Activated CD4-positive, alpha-beta T cell treated with anti-CD3 and anti-CD28 coated beads for 36 hours (primary cell): ENCODE measurements at regions not wholly inside any gene's neighbourhood (a gene's known extent, or its start where the extent isn't known, plus 50 kb on each side); places are given as distances from the start of the nearest gene placed in this dataset.

ENCODE experiments used
- ATAC-seq: fragments of 200-7000 bp; cut with Tn5 transposase; one replicate; pipeline ENCODE4 v1.10.0; 2021; ENCODE audit warnings: mild to moderate bottlenecking, moderate library complexity
- CTCF ChIA-PET: fragments of 350-600 bp; sonication (Branson Sonifier 250); formaldehyde crosslinking; loops from one replicate; lab custom pipeline; 2021; ENCODE audit warnings: antibody characterized with exemption; lab: Charles Lee
- POLR2A ChIA-PET: fragments of 350-600 bp; sonication (Branson Sonifier 250); formaldehyde crosslinking; loops from one replicate; lab custom pipeline; 2021; ENCODE audit warnings: antibody characterized with exemption, inconsistent platforms; lab: Charles Lee
- DNase-seq: peaks from one replicate; pipeline ENCODE4 v3.0.0-alpha.2; 2020
- H3K27ac Mint-ChIP-seq: one replicate; pipeline ENCODE4 v1.8.0; 2021; ENCODE audit warnings: mixed read lengths
- H3K27me3 Mint-ChIP-seq: one replicate; pipeline ENCODE4 v1.8.0; 2021; ENCODE audit warnings: mixed read lengths
- H3K36me3 Mint-ChIP-seq: one replicate; pipeline ENCODE4 v1.8.0; 2021; ENCODE audit warnings: low read depth, mixed read lengths
- H3K4me1 Mint-ChIP-seq: one replicate; pipeline ENCODE4 v1.8.0; 2021; ENCODE audit warnings: mixed read lengths
- H3K4me3 Mint-ChIP-seq: one replicate; pipeline ENCODE4 v1.8.0; 2021; ENCODE audit warnings: mild to moderate bottlenecking, moderate library complexity, mixed read lengths
- H3K9me3 Mint-ChIP-seq: one replicate; pipeline ENCODE4 v1.8.0; 2021; ENCODE audit warnings: low read depth, mixed read lengths
- intact Hi-C, 2 experiments: fragments of 100-400 bp; cut with DNase I in 1 of 2; cut with micrococcal nuclease in 1 of 2; formaldehyde crosslinking; loops; one replicate each; pipeline versions ENCODE4 v1.14.2 to v1.15.1; 2022 to 2024; cut with DNase I, micrococcal nuclease

GRCh38 chr2:3114406-3115185 is 263.0 kb downstream of the EIPR1 start:
- no peaks in the 10 kb centered on the region for H3K4me1 Mint-ChIP-seq
- ATAC-seq: no peak
- peaks cover 6% of the 10 kb centered on the region for H3K9me3 Mint-ChIP-seq
- no peak for DNase-seq
- ChIA-PET POLR2A (no interaction called here), CTCF (no interaction called here)
- no peaks in the 10 kb centered on the region for H3K36me3 Mint-ChIP-seq
- H3K27ac Mint-ChIP-seq: no peak overlapping the region
- intact Hi-C loops: no loop called here
- no peak overlapping the region for H3K4me3 Mint-ChIP-seq
- H3K27me3 Mint-ChIP-seq: no peaks in the 10 kb centered on the region

- H3K27me3 Mint-ChIP-seq: no peaks in the 10 kb centered on the region
- no peaks in the 10 kb centered on the region for H3K36me3 Mint-ChIP-seq
- intact Hi-C loops: no loop called here
- POLR2A ChIA-PET: no interaction called here
- H3K4me3 Mint-ChIP-seq: no peak overlapping the region
- H3K9me3 Mint-ChIP-seq: peaks cover 6% of the 10 kb centered on the region
- CTCF ChIA-PET: no interaction called here
- no peak overlapping the region for H3K27ac Mint-ChIP-seq
- DNase-seq (no peak), ATAC-seq (no peak)
- H3K4me1 Mint-ChIP-seq: no peaks in the 10 kb centered on the region
Observed at GRCh38 chr2:3113769-3114168, 263.8 kb downstream of the EIPR1 start.

GRCh38 chr2:3113122-3113521 is 264.5 kb downstream of the EIPR1 start:
- no peaks in the 10 kb centered on the region for H3K4me1 Mint-ChIP-seq
- no peak for ATAC-seq
- H3K36me3 Mint-ChIP-seq: no peaks in the 10 kb centered on the region
- DNase-seq: no peak
- no peak overlapping the region for H3K4me3 Mint-ChIP-seq
- H3K27me3 Mint-ChIP-seq: no peaks in the 10 kb centered on the region
- intact Hi-C loops: no loop called here
- CTCF ChIA-PET: no interaction called here
- POLR2A ChIA-PET: no interaction called here
- H3K27ac Mint-ChIP-seq: no peak overlapping the region
- peaks cover 6% of the 10 kb centered on the region for H3K9me3 Mint-ChIP-seq

- ChIA-PET POLR2A (no interaction called here), CTCF (no interaction called here)
- Mint-ChIP-seq H3K4me3 (no peak overlapping the region), H3K4me1 (no peaks in the 10 kb centered on the region), H3K36me3 (no peaks in the 10 kb centered on the region), H3K9me3 (peaks cover 6% of the 10 kb centered on the region), H3K27ac (no peak overlapping the region), H3K27me3 (no peaks in the 10 kb centered on the region)
- no peak for DNase-seq
- no peak for ATAC-seq
- intact Hi-C loops: no loop called here
Observed at GRCh38 chr2:3112553-3112952, 265.1 kb downstream of the EIPR1 start.

- ChIA-PET CTCF (no interaction called here), POLR2A (no interaction called here)
- no peak overlapping the region for H3K4me3 Mint-ChIP-seq
- no peak overlapping the region for H3K27ac Mint-ChIP-seq
- no peaks in the 10 kb centered on the region for H3K4me1 Mint-ChIP-seq
- DNase-seq (no peak), ATAC-seq (no peak)
- H3K9me3 Mint-ChIP-seq: peaks cover 6% of the 10 kb centered on the region
- H3K27me3 Mint-ChIP-seq: no peaks in the 10 kb centered on the region
- no peaks in the 10 kb centered on the region for H3K36me3 Mint-ChIP-seq
- intact Hi-C loops: no loop called here
Observed at GRCh38 chr2:3112131-3112530, 265.5 kb downstream of the EIPR1 start.

- no peak for ATAC-seq
- ChIA-PET CTCF (no interaction called here), POLR2A (no interaction called here)
- H3K4me1 Mint-ChIP-seq: no peaks in the 10 kb centered on the region
- H3K9me3 Mint-ChIP-seq: peaks cover 6% of the 10 kb centered on the region
- no peak overlapping the region for H3K4me3 Mint-ChIP-seq
- no peaks in the 10 kb centered on the region for H3K36me3 Mint-ChIP-seq
- H3K27ac Mint-ChIP-seq: no peak overlapping the region
- DNase-seq: no peak
- no peaks in the 10 kb centered on the region for H3K27me3 Mint-ChIP-seq
- intact Hi-C loops: no loop called here
Observed at GRCh38 chr2:3110994-3111666, 266.5 kb downstream of the EIPR1 start.

GRCh38 chr2:3110555-3110954 is 267.1 kb downstream of the EIPR1 start:
- peaks cover 6% of the 10 kb centered on the region for H3K9me3 Mint-ChIP-seq
- no peak overlapping the region for H3K4me3 Mint-ChIP-seq
- ChIA-PET POLR2A (no interaction called here), CTCF (no interaction called here)
- intact Hi-C loops: no loop called here
- H3K27me3 Mint-ChIP-seq: no peaks in the 10 kb centered on the region
- no peaks in the 10 kb centered on the region for H3K4me1 Mint-ChIP-seq
- ATAC-seq (no peak), DNase-seq (no peak)
- H3K27ac Mint-ChIP-seq: no peak overlapping the region
- no peaks in the 10 kb centered on the region for H3K36me3 Mint-ChIP-seq

GRCh38 chr2:3108710-3109702 is 268.6 kb downstream of the EIPR1 start:
- Mint-ChIP-seq H3K4me3 (no peak overlapping the region), H3K9me3 (peaks cover 6% of the 10 kb centered on the region), H3K4me1 (no peaks in the 10 kb centered on the region), H3K36me3 (no peaks in the 10 kb centered on the region), H3K27me3 (no peaks in the 10 kb centered on the region), H3K27ac (no peak overlapping the region)
- DNase-seq: no peak
- no peak for ATAC-seq
- POLR2A ChIA-PET: no interaction called here
- intact Hi-C loops: no loop called here
- CTCF ChIA-PET: no interaction called here

GRCh38 chr2:3108105-3108504 is 269.5 kb downstream of the EIPR1 start:
- DNase-seq: no peak
- no peak for ATAC-seq
- Mint-ChIP-seq H3K9me3 (peaks cover 6% of the 10 kb centered on the region), H3K27me3 (no peaks in the 10 kb centered on the region), H3K4me1 (no peaks in the 10 kb centered on the region), H3K36me3 (no peaks in the 10 kb centered on the region), H3K4me3 (no peak overlapping the region), H3K27ac (no peak overlapping the region)
- ChIA-PET CTCF (no interaction called here), POLR2A (no interaction called here)
- intact Hi-C loops: no loop called here

- Mint-ChIP-seq H3K4me1 (no peaks in the 10 kb centered on the region), H3K27ac (no peak overlapping the region), H3K4me3 (no peak overlapping the region), H3K36me3 (no peaks in the 10 kb centered on the region), H3K9me3 (peaks cover 6% of the 10 kb centered on the region), H3K27me3 (no peaks in the 10 kb centered on the region)
- intact Hi-C loops: no loop called here
- ChIA-PET POLR2A (no interaction called here), CTCF (no interaction called here)
- no peak for ATAC-seq
- no peak for DNase-seq
Observed at GRCh38 chr2:3107567-3107966, 270.1 kb downstream of the EIPR1 start.

GRCh38 chr2:3105814-3106569 is 271.6 kb downstream of the EIPR1 start:
- intact Hi-C loops: no loop called here
- peaks cover 6% of the 10 kb centered on the region for H3K9me3 Mint-ChIP-seq
- no peak overlapping the region for H3K27ac Mint-ChIP-seq
- H3K4me1 Mint-ChIP-seq: no peaks in the 10 kb centered on the region
- ChIA-PET CTCF (no interaction called here), POLR2A (no interaction called here)
- no peak for DNase-seq
- H3K4me3 Mint-ChIP-seq: no peak overlapping the region
- ATAC-seq: no peak
- H3K36me3 Mint-ChIP-seq: no peaks in the 10 kb centered on the region
- peaks cover 2% of the 10 kb centered on the region for H3K27me3 Mint-ChIP-seq
